CD4-positive, alpha-beta T cell treated with Interleukin-2 at 100 ng/mL for 4 hours (primary cell): ENCODE measurements at regions not wholly inside any gene's neighbourhood (a gene's known extent, or its start where the extent isn't known, plus 50 kb on each side); places are given as distances from the start of the nearest gene placed in this dataset.
"Not testable (repeated sequence)": the region's sequence is repeated elsewhere in the genome, so short reads cannot be mapped to it uniquely, and the experiment has no call there.

Experiments used
- DNase-seq: peaks from one replicate; pipeline ENCODE4 v3.0.0-alpha.2; 2020; ENCODE audit warnings: low spot score

- DNase-seq, result no peak
Measured at GRCh38 chr2:192536922-192537624, 342.3 kb upstream of the TMEFF2 start.

- DNase-seq, result no peak
Measured at GRCh38 chr2:192535956-192536921, 341.5 kb upstream of the TMEFF2 start.

GRCh38 chr2:192534072-192534471 is 339.3 kb upstream of the TMEFF2 start:
- DNase-seq, result no peak

- DNase-seq, result not testable (repeated sequence)
Measured at GRCh38 chr2:192524642-192525251, 330.0 kb upstream of the TMEFF2 start.

GRCh38 chr2:192524214-192524613 is 329.5 kb upstream of the TMEFF2 start:
- DNase-seq, result not testable (repeated sequence)

- DNase-seq, result no peak
Measured at GRCh38 chr2:192515937-192516336, 321.2 kb upstream of the TMEFF2 start.

GRCh38 chr2:192513575-192513974 is 318.8 kb upstream of the TMEFF2 start:
- DNase-seq, result no peak

GRCh38 chr2:192507836-192508450 is 313.2 kb upstream of the TMEFF2 start:
- DNase-seq, result not testable (repeated sequence)

GRCh38 chr2:192500550-192501200 is 305.9 kb upstream of the TMEFF2 start:
- no peak for DNase-seq

GRCh38 chr2:192499476-192499875 is 304.7 kb upstream of the TMEFF2 start:
- DNase-seq, result no peak

- no peak for DNase-seq
Measured at GRCh38 chr2:192498747-192499146, 304.0 kb upstream of the TMEFF2 start.

- DNase-seq, result not testable (repeated sequence)
Measured at GRCh38 chr2:192488158-192488557, 293.4 kb upstream of the TMEFF2 start.

GRCh38 chr2:192487636-192488035 is 292.9 kb upstream of the TMEFF2 start:
- DNase-seq, result no peak

GRCh38 chr2:192484903-192485302 is 290.2 kb upstream of the TMEFF2 start:
- DNase-seq, result no peak

GRCh38 chr2:192480984-192481383 is 286.3 kb upstream of the TMEFF2 start:
- DNase-seq, result no peak

- DNase-seq, result no peak
Measured at GRCh38 chr2:192473331-192473730, 278.6 kb upstream of the TMEFF2 start.

- DNase-seq, result no peak
Measured at GRCh38 chr2:192471982-192472381, 277.2 kb upstream of the TMEFF2 start.

- no peak for DNase-seq
Measured at GRCh38 chr2:192469612-192470011, 274.9 kb upstream of the TMEFF2 start.

- no peak for DNase-seq
Measured at GRCh38 chr2:192467953-192468660, 273.4 kb upstream of the TMEFF2 start.

- DNase-seq, result no peak
Measured at GRCh38 chr2:192465141-192465540, 270.4 kb upstream of the TMEFF2 start.

GRCh38 chr2:192459422-192459821 is 264.7 kb upstream of the TMEFF2 start:
- DNase-seq, result no peak
